IPS-15b (cell line): ENCODE measurements at regions not wholly inside any gene's neighbourhood (a gene's known extent, or its start where the extent isn't known, plus 50 kb on each side); places are given as distances from the start of the nearest gene placed in this dataset.

Source experiments
- H3K27me3 ChIP-seq: one replicate; pipeline ENCODE4 v1.6.1; 2013; ENCODE audit warnings: low read length; ENCODE audit not compliant: control insufficient read depth, insufficient read depth
- H3K36me3 ChIP-seq: one replicate; pipeline ENCODE4 v1.6.1; 2013; ENCODE audit warnings: low read length; ENCODE audit not compliant: control insufficient read depth, insufficient read depth
- H3K4me1 ChIP-seq: one replicate; pipeline ENCODE4 v1.6.1; 2013; ENCODE audit warnings: mild to moderate bottlenecking, low read length; ENCODE audit not compliant: control insufficient read depth, insufficient read depth
- H3K4me3 ChIP-seq: one replicate; pipeline ENCODE4 v1.5.1; 2013; ENCODE audit warnings: low read depth, low read length
- H3K9ac ChIP-seq: one replicate; pipeline ENCODE4 v1.6.1; 2013; ENCODE audit warnings: low read depth, mild to moderate bottlenecking, low read length
- H3K9me3 ChIP-seq: one replicate; pipeline ENCODE4 v1.6.1; 2013; ENCODE audit warnings: mild to moderate bottlenecking, low read length; ENCODE audit not compliant: control insufficient read depth, insufficient read depth

GRCh38 chr15:62521396-62521795 lies 356.3 kb upstream of the C2CD4B start:
- H3K36me3 ChIP-seq: no peaks in the 10 kb centered on the region

GRCh38 chr15:62524848-62525247 lies 359.8 kb upstream of the C2CD4B start:
- H3K9ac ChIP-seq: no peak overlapping the region
- H3K27me3 ChIP-seq: no peaks in the 10 kb centered on the region
- peaks cover 27% of the 10 kb centered on the region for H3K4me1 ChIP-seq
- H3K36me3 ChIP-seq: no peaks in the 10 kb centered on the region
- H3K4me3 ChIP-seq: no peak overlapping the region
- no peaks in the 10 kb centered on the region for H3K9me3 ChIP-seq

More at GRCh38 chr15:62521396-62521795, 356.3 kb upstream of the C2CD4B start:
- peaks cover 27% of the 10 kb centered on the region for H3K4me1 ChIP-seq
- H3K9ac ChIP-seq: no peak overlapping the region
- no peak overlapping the region for H3K4me3 ChIP-seq
- no peaks in the 10 kb centered on the region for H3K9me3 ChIP-seq
- H3K27me3 ChIP-seq: no peaks in the 10 kb centered on the region

DNA sequence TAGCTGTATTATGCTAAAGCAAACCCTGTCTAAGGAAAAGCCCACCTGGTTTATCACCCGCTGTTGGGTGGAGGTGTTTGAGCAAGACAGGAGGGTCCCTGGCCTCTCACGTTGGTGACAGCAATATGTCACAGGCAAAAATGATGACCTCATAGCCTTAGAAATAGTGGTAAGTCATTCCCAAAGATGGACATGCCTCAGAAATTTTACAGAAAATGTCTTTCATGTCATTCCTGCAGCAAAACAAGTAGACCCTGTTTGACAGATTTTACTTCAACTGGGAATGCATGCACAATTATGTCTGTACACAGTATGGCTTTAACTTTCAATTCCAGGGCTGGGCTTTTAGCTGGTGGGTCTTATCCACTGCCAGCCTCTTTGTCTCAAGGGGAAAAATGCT lies 362.3 kb upstream of the C2CD4B start:
- H3K36me3 ChIP-seq: no peaks in the 10 kb centered on the region
- no peaks in the 10 kb centered on the region for H3K9me3 ChIP-seq
- H3K4me1 ChIP-seq: peaks cover 7% of the 10 kb centered on the region
- H3K4me3 ChIP-seq: no peak overlapping the region
- H3K9ac ChIP-seq: no peak overlapping the region
- no peaks in the 10 kb centered on the region for H3K27me3 ChIP-seq

DNA sequence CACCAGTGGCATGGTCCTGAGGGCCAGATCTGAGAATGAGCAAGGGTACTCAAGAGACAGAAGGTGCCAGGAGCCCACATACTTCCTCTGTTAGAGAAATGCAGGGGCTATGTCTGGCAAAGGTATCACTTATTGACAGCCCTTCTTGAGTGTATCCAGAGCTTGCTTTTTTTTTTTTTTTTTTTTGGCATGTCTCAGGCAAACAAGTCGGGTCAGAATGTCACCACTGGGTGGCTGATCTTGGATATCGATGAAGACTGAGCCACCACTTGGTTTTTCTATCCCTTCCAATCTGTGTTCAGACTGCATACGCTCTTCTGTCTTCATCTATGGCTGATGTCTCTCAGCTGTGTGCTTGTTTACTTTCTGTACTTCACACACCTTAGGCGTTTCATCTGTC lies 363.4 kb upstream of the C2CD4B start:
- no peak overlapping the region for H3K4me3 ChIP-seq
- no peaks in the 10 kb centered on the region for H3K4me1 ChIP-seq
- no peaks in the 10 kb centered on the region for H3K9me3 ChIP-seq
- H3K27me3 ChIP-seq: no peaks in the 10 kb centered on the region
- no peaks in the 10 kb centered on the region for H3K36me3 ChIP-seq
- no peak overlapping the region for H3K9ac ChIP-seq

DNA sequence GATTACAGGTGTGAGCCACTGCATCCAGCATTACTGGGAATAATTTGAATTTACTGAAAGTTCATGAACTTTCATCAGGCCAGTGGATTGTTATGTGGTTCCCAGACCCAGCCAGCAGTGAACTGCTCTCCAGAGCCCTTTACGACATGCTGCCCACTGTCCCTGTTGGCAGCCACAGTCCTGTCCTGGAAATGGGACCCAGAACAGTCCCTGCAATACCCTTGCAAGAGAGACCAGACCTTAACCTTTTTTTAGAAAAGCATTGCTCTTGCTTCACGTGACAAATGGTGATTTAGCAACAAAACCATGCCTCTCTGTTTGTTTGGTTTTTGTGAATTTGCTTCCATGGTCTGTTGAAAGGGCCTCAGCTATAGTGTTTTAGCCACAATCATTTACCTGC lies 367.3 kb upstream of the C2CD4B start:
- Histone ChIP-seq H3K27me3 (no peaks in the 10 kb centered on the region), H3K36me3 (no peaks in the 10 kb centered on the region), H3K9ac (no peak overlapping the region), H3K9me3 (no peaks in the 10 kb centered on the region), H3K4me3 (no peak overlapping the region), H3K4me1 (no peaks in the 10 kb centered on the region)

- Histone ChIP-seq H3K36me3 (no peaks in the 10 kb centered on the region), H3K9me3 (no peaks in the 10 kb centered on the region), H3K9ac (no peak overlapping the region), H3K4me1 (no peaks in the 10 kb centered on the region), H3K4me3 (no peak overlapping the region), H3K27me3 (no peaks in the 10 kb centered on the region)
These were observed 368.6 kb upstream of the C2CD4B start for GRCh38 chr15:62533687-62534086.

- no peak overlapping the region for H3K4me3 ChIP-seq
- no peaks in the 10 kb centered on the region for H3K9me3 ChIP-seq
- H3K36me3 ChIP-seq: no peaks in the 10 kb centered on the region
- no peaks in the 10 kb centered on the region for H3K4me1 ChIP-seq
- H3K27me3 ChIP-seq: no peaks in the 10 kb centered on the region
- H3K9ac ChIP-seq: no peak overlapping the region
These were observed 369.9 kb upstream of the C2CD4B start for GRCh38 chr15:62534996-62535395.

- no peak overlapping the region for H3K4me3 ChIP-seq
- no peaks in the 10 kb centered on the region for H3K27me3 ChIP-seq
- no peaks in the 10 kb centered on the region for H3K4me1 ChIP-seq
- H3K9ac ChIP-seq: no peak overlapping the region
- no peaks in the 10 kb centered on the region for H3K9me3 ChIP-seq
- no peaks in the 10 kb centered on the region for H3K36me3 ChIP-seq
These were observed 374.2 kb upstream of the C2CD4B start for GRCh38 chr15:62539236-62539635.

DNA sequence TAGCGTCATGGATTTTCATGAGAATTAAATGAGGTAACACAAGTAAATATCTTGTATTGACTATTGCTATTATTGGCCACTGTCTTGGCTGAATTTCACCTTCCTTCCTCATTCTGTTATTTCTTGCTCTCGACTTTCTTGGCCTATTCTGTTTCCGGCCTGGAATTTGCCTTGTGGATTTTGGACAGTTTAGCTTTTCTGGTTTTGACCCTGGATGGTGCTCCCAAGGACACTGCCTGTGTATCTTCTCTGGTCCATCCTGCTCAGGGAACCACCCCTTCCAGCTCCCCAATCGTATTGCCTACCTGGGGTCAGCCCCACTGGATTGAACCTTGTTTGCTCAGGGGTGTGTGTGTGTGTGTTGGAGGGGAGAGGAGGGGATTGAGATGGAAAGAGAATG lies 376.2 kb upstream of the C2CD4B start:
- H3K9ac ChIP-seq: no peak overlapping the region
- no peak overlapping the region for H3K4me3 ChIP-seq
- H3K36me3 ChIP-seq: no peaks in the 10 kb centered on the region
- no peaks in the 10 kb centered on the region for H3K4me1 ChIP-seq
- no peaks in the 10 kb centered on the region for H3K27me3 ChIP-seq
- H3K9me3 ChIP-seq: no peaks in the 10 kb centered on the region

DNA sequence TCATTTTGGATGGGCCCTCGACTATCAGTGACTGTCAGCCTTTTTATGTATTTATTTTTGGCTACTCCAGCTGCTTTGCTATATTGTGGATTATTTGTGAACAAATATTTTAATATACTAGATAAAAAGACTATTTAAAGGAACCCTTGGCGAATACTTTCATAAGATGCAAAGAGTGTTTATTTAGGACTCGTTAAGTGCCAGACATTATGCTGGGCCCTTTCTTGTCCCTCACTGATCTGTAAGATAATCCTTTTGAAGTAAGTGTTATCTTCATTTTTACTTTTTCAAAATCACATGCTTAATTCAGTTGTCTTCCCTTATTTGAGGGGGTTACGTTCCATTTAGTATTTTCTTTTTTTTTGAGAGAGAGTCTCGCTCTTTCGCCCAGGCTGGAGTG lies 376.8 kb upstream of the C2CD4B start:
- Histone ChIP-seq H3K36me3 (no peaks in the 10 kb centered on the region), H3K4me3 (no peak overlapping the region), H3K9me3 (no peaks in the 10 kb centered on the region), H3K4me1 (no peaks in the 10 kb centered on the region), H3K27me3 (no peaks in the 10 kb centered on the region), H3K9ac (no peak overlapping the region)

DNA sequence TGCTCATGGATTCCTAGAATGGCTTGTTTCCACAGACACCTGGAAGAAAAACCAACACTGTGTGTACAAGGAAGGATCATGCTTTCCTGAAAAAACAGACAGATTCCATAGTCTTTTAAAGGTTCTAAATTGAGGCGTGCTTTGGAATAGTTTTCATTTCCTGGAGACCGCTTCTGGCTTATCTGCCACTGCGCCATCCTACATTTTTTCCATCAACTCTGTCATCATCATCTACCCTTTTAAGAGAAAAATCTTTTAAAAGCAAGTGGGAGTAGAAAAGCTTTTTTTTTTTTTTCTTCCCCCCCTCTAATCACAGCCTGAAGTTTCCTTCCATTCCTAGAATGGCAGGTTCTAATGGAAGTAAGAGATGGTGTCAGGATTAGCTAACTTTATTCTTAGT lies 379.4 kb upstream of the C2CD4B start:
- no peaks in the 10 kb centered on the region for H3K9me3 ChIP-seq
- no peaks in the 10 kb centered on the region for H3K36me3 ChIP-seq
- H3K4me1 ChIP-seq: no peaks in the 10 kb centered on the region
- H3K4me3 ChIP-seq: no peak overlapping the region
- no peaks in the 10 kb centered on the region for H3K27me3 ChIP-seq
- no peak overlapping the region for H3K9ac ChIP-seq

DNA sequence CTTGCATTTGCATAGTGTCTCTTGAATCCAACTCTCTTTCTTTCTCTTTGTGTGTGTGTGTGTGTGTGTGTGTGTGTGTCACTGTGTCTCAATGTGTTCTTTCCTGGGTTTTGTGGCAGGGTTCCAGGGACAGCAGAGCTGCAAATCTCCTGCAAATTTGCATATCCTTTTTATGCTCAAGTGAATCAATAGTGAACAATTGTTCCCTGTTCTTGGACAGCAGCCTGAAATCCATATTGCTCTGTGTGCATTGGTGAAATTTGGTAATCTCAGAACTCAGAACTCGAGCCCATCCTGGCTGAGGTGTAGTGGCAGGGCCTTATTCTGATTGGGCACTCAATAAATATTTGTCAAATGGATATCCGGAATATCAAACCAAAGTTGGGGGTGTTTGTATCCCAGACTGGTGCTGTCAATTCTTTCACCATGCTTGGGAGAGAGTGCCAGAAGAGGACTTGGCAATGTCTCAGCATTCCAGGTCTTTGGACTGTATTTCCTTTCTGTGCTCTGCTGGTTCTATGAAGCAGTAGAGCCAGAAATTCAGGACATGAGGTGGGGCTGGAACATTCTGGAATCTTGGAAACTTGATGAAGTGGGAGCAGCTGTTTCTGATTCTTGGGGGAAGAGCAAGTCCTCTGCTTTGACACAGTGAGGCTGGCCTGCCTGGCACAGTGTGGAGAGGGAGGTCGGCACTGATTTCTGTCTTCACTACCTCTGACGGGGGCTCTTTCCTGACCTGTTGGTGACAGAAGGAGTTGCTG lies 380.6 kb upstream of the C2CD4B start:
- Histone ChIP-seq H3K36me3 (no peaks in the 10 kb centered on the region), H3K4me3 (no peak overlapping the region), H3K4me1 (no peaks in the 10 kb centered on the region), H3K9ac (no peak overlapping the region), H3K27me3 (no peaks in the 10 kb centered on the region), H3K9me3 (no peaks in the 10 kb centered on the region)
